ENCODE measurements at regions not wholly inside any gene's neighbourhood (a gene's known extent, or its start where the extent isn't known, plus 50 kb on each side); places are given as distances from the start of the nearest gene placed in this dataset.

DNA sequence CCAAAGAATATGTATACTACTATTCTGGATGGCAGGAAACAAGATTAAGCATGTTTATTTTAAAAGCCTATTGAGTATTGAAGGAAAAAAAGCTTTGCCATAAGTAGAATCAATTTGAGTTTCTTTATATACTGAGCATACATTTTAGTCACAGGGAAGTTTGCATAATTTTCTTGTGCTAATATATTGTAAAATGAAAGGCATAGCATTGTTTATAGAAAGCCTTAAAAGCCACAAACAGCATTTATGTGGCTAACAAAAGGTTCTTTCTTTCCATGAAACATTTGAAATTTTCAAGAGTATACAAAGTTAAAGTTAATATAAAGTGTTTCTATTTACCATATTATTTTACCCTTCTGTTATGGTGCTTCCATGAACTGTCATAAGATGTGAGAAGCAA, 1133.8 kb upstream of the PCDH10 start:
- TF ChIP-seq POLR2A (IDR thresholded peaks at IDR 0.05) (no peak), POLR2AphosphoS5 (IDR thresholded peaks at IDR 0.05) (no peak), EP300 (IDR thresholded peaks at IDR 0.05; ENCODE audit: low read depth) (no peak)
- TF ChIP-seq, protein P1, sequence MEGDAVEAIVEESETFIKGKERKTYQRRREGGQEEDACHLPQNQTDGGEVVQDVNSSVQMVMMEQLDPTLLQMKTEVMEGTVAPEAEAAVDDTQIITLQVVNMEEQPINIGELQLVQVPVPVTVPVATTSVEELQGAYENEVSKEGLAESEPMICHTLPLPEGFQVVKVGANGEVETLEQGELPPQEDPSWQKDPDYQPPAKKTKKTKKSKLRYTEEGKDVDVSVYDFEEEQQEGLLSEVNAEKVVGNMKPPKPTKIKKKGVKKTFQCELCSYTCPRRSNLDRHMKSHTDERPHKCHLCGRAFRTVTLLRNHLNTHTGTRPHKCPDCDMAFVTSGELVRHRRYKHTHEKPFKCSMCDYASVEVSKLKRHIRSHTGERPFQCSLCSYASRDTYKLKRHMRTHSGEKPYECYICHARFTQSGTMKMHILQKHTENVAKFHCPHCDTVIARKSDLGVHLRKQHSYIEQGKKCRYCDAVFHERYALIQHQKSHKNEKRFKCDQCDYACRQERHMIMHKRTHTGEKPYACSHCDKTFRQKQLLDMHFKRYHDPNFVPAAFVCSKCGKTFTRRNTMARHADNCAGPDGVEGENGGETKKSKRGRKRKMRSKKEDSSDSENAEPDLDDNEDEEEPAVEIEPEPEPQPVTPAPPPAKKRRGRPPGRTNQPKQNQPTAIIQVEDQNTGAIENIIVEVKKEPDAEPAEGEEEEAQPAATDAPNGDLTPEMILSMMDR (IDR thresholded peaks at IDR 0.05): no peak
- no peaks in the 10 kb centered on the region for H3K9me3 ChIP-seq
- no peak for DNase-seq
- no peak overlapping the region for H3K4me3 ChIP-seq
- H3K4me1 ChIP-seq: no peaks in the 10 kb centered on the region
- in situ Hi-C loops (cut with MboI; ENCODE audit: low pct_ligation_motif_present in 1 of 4, low pct_unique_long_range_greater_than_20kb in 1 of 4, low sequenced_read_pairs in 3 of 4): no loop called here
- no peak overlapping the region for H3K27ac ChIP-seq
- H3K27me3 ChIP-seq: no peaks in the 10 kb centered on the region
- intact Hi-C loops (cut with DNase I; ENCODE audit: low total_unique reads): no loop called here
- no peaks in the 10 kb centered on the region for H3K36me3 ChIP-seq

DNA sequence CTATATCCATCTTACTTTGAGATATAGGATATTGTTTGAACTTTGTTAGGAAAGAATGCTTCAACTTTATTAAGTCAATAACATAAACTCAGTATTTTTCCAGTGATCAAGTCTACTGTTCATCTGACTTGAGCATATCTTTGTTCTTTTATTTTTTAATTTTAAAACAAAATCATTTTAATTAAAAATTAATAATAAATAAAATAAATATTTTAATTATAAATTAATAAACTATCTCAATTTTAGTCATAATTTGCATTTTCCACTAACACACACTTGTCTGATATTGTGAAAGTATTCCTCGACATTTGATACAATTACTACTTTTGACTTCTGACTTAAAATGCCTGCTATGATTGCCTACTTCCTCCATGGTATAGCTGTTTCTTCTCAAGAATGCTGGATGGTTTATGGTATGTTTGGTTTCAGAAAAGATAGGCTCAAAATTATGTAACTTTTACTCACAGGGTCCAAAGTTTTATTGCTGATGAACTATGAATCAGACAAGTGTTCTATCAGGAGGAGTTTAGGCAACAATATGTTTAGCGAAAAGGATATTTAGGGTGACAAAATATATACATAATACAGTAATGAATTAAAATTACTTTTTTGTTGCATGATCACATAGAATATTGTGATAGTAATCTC, 1132.3 kb upstream of the PCDH10 start:
- intact Hi-C loops (cut with DNase I; ENCODE audit: low total_unique reads) (no loop called here), in situ Hi-C loops (cut with MboI; ENCODE audit: low pct_ligation_motif_present in 1 of 4, low pct_unique_long_range_greater_than_20kb in 1 of 4, low sequenced_read_pairs in 3 of 4) (no loop called here)
- Histone ChIP-seq H3K27ac (no peak overlapping the region), H3K9me3 (no peaks in the 10 kb centered on the region), H3K36me3 (no peaks in the 10 kb centered on the region), H3K4me3 (no peak overlapping the region), H3K27me3 (no peaks in the 10 kb centered on the region), H3K4me1 (no peaks in the 10 kb centered on the region)
- DNase-seq: no peak
- TF ChIP-seq EP300 (IDR thresholded peaks at IDR 0.05; ENCODE audit: low read depth) (no peak), POLR2A (IDR thresholded peaks at IDR 0.05) (no peak), POLR2AphosphoS5 (IDR thresholded peaks at IDR 0.05) (no peak)
- TF ChIP-seq, protein P1 (IDR thresholded peaks at IDR 0.05): no peak
- WGBS, 2 donors (ENCODE audit: low coverage in 1 of 2): 52 to 61% methylated on average over 2 of the region's 2 CpGs

DNA sequence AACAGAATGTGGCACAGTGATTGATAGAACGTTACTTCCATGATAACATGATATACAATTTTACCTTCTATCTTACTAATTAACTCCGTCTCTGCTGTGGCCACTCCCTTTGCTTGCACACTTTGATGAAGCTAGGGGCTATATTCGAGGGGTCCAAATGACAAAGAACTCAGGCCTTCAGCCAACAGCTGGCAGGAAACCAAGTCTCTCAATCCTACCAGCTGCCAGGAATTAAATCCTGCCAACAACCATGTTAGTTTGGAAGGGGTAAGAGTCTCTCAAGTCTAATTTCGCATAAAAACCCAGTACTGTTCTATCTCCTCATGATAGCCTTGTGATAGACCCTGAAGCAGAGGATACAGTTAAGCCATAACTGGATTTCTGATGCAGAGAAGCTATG, 1122.9 kb upstream of the PCDH10 start:
- in situ Hi-C loops (cut with MboI; ENCODE audit: low pct_ligation_motif_present in 1 of 4, low pct_unique_long_range_greater_than_20kb in 1 of 4, low sequenced_read_pairs in 3 of 4): no loop called here
- TF ChIP-seq POLR2A (IDR thresholded peaks at IDR 0.05): no peak
- TF ChIP-seq, protein P1 (IDR thresholded peaks at IDR 0.05): no peak
- no peak for TF ChIP-seq POLR2AphosphoS5 (IDR thresholded peaks at IDR 0.05)
- TF ChIP-seq EP300 (IDR thresholded peaks at IDR 0.05; ENCODE audit: low read depth): no peak
- WGBS, 2 donors (ENCODE audit: low coverage in 1 of 2): 25 to 48% methylated on average over 3 to 4 of the region's 4 CpGs
- Histone ChIP-seq H3K36me3 (no peaks in the 10 kb centered on the region), H3K4me3 (no peak overlapping the region), H3K27ac (no peak overlapping the region), H3K27me3 (no peaks in the 10 kb centered on the region), H3K4me1 (no peaks in the 10 kb centered on the region), H3K9me3 (no peaks in the 10 kb centered on the region)
- intact Hi-C loops (cut with DNase I; ENCODE audit: low total_unique reads): no loop called here
- no peak for DNase-seq

DNA sequence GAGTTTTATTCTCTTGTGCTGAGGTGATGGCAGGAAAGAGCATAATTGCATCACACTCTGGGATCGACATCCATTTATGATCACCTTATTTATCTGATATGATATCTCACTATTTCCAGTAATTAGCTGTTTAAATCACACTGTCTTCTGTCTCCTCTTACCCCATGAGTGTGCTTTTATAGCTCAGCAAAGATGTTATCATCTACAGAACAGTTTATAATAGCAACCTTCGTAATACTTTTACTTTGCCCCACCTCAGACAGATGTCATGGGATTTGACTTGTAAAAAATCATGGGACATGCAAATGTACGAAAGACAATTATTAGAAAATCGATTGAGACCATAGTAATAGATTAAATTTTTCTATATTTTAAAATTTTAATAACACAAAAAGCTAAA, 1122.3 kb upstream of the PCDH10 start:
- in situ Hi-C loops (cut with MboI; ENCODE audit: low pct_ligation_motif_present in 1 of 4, low pct_unique_long_range_greater_than_20kb in 1 of 4, low sequenced_read_pairs in 3 of 4): no loop called here
- intact Hi-C loops (cut with DNase I; ENCODE audit: low total_unique reads): no loop called here
- no peak for DNase-seq
- H3K4me1 ChIP-seq: no peaks in the 10 kb centered on the region
- H3K27me3 ChIP-seq: no peaks in the 10 kb centered on the region
- 33 to 51% methylated on average over 4 of the region's 4 CpGs for WGBS, 2 donors (ENCODE audit: low coverage in 1 of 2)
- no peak overlapping the region for H3K27ac ChIP-seq
- H3K36me3 ChIP-seq: no peaks in the 10 kb centered on the region
- H3K9me3 ChIP-seq: no peaks in the 10 kb centered on the region
- no peak overlapping the region for H3K4me3 ChIP-seq
- TF ChIP-seq POLR2A (IDR thresholded peaks at IDR 0.05) (no peak), EP300 (IDR thresholded peaks at IDR 0.05; ENCODE audit: low read depth) (no peak), POLR2AphosphoS5 (IDR thresholded peaks at IDR 0.05) (no peak)
- TF ChIP-seq, protein P1 (IDR thresholded peaks at IDR 0.05): no peak
